Psoas muscle (tissue), 7 donors: ENCODE measurements at regions not wholly inside any gene's neighbourhood (a gene's known extent, or its start where the extent isn't known, plus 50 kb on each side); places are given as distances from the start of the nearest gene placed in this dataset.

Experiments used
- ATAC-seq, 4 donors: fragments of 200-7000 bp; cut with Tn5 transposase; one replicate each; pipeline ENCODE4 v1.9.1; 2020; ENCODE audit warnings: moderate library complexity in 3 of 4, mild to moderate bottlenecking in 2 of 4
- DNase-seq, 2 donors: peaks; one replicate each; pipeline ENCODE4 v3.0.0-alpha.2; 2020
- H3K27ac ChIP-seq: fragments of 200-600 bp; one replicate; pipeline ENCODE4 v1.8.0; 2022
- H3K27me3 ChIP-seq, 3 donors: fragments of 200-600 bp in 1 of 3; one replicate each; pipeline versions ENCODE4 v1.6.1 to v1.8.0; 2013 to 2022; ENCODE audit warnings: low read length in 2 of 3, mild to moderate bottlenecking in 2 of 3, moderate library complexity in 1 of 3; ENCODE audit not compliant: insufficient read depth in 3 of 3
- H3K36me3 ChIP-seq, 2 donors: fragments of 200-600 bp in 1 of 2; one replicate each; pipeline versions ENCODE4 v1.6.1 to v1.8.0; 2013 to 2022; ENCODE audit warnings: low read depth in 1 of 2, mild to moderate bottlenecking in 1 of 2, moderate library complexity in 1 of 2; ENCODE audit not compliant: insufficient read depth in 1 of 2
- H3K4me1 ChIP-seq: fragments of 200-600 bp; one replicate; pipeline ENCODE4 v1.8.0; 2022
- H3K4me3 ChIP-seq: fragments of 200-600 bp; one replicate; pipeline ENCODE4 v1.8.0; 2022; ENCODE audit warnings: mild to moderate bottlenecking
- H3K9me3 ChIP-seq: fragments of 200-600 bp; one replicate; pipeline ENCODE4 v1.8.0; 2022
- WGBS, 3 donors: extraction: QIAGEN DNeasy Blood & Tissue Kit; methylation state at CpG; one replicate each; pipeline versions ENCODE4 v1.1.6 to v1.1.7; 2013; 5-methylcytosine and 5-hydroxymethylcytosine counted together
- intact Hi-C, 2 donors: fragments of 100-400 bp; cut with DNase I; formaldehyde crosslinking; loops; one replicate each; pipeline versions ENCODE4 v1.11.0 to v1.14.2; 2022
- TF ChIP-seq, protein P1 (sequence below): fragments of 200-600 bp; IDR thresholded peaks from one replicate; pipeline ENCODE4 v1.8.0; 2022; ENCODE audit warnings: antibody characterized with exemption
- donor health status: healthy with polysubstance abuse.
- donor health status: DM: no; HTN: no; CAD: no; lungs with moderate emphysema.
- donor health status: Bipolar disorder and iron deficiency.
- donor health status: healthy.
- donor health status: DM: yes; HTN: yes; CAD: no.
- donor health status: DM: no; HTN: no; CAD: no.
- donor health status: DM: yes; HTN: yes; CAD: no.

DNA sequence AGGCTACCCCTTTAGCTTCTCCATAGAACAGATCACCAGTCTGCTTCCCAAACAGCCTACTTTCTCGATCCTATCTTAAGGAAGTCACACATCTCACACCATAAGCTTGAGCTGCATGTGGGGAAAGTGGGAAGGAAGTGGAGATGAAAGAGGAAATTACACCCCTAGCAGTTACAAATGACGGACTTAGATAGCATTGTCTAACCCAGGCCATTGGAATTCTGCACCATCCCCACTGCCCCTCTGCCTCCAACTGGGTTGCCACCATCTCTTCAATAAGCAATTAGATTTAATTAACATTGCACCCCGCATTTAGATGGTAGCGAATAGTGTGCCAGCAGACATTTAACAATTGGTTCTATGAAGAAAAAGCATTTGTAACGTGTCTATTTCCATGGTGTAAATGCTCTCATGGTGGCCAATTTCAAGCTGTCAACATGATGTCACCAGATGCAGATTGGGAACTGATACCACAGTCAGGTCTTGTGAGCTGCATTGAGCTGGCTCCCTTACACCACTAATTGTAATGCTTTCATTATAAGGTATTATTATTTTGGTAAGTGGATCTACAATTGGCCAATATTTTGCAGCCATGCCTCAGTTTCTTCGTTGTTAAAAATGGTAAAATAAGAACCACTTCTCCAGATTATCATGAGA, 124.7 kb downstream of the CD24 start:
- DNase-seq = no peak
- Histone ChIP-seq H3K36me3 (no peaks in the 10 kb centered on the region), H3K4me1 (no peaks in the 10 kb centered on the region), H3K27ac (no peak overlapping the region), H3K27me3 (no peaks in the 10 kb centered on the region), H3K4me3 (no peak overlapping the region), H3K9me3 (peaks cover 10% of the 10 kb centered on the region)
- intact Hi-C loops = no loop called here
- 68 to 77% (median 74%) methylated on average over 6 of the region's 6 CpGs for WGBS, 3 donors
- TF ChIP-seq, protein P1, sequence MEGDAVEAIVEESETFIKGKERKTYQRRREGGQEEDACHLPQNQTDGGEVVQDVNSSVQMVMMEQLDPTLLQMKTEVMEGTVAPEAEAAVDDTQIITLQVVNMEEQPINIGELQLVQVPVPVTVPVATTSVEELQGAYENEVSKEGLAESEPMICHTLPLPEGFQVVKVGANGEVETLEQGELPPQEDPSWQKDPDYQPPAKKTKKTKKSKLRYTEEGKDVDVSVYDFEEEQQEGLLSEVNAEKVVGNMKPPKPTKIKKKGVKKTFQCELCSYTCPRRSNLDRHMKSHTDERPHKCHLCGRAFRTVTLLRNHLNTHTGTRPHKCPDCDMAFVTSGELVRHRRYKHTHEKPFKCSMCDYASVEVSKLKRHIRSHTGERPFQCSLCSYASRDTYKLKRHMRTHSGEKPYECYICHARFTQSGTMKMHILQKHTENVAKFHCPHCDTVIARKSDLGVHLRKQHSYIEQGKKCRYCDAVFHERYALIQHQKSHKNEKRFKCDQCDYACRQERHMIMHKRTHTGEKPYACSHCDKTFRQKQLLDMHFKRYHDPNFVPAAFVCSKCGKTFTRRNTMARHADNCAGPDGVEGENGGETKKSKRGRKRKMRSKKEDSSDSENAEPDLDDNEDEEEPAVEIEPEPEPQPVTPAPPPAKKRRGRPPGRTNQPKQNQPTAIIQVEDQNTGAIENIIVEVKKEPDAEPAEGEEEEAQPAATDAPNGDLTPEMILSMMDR = no peak
- ATAC-seq = no peak

- Histone ChIP-seq H3K4me3 (no peak overlapping the region), H3K9me3 (peaks cover 10% of the 10 kb centered on the region), H3K36me3 (no peaks in the 10 kb centered on the region), H3K4me1 (no peaks in the 10 kb centered on the region), H3K27ac (no peak overlapping the region), H3K27me3 (no peaks in the 10 kb centered on the region)
- DNase-seq (no peak), ATAC-seq (no peak)
- 85 to 89% (median 86%) methylated on average over 3 of the region's 3 CpGs for whole genome bisulfite sequencing, 3 donors
- TF ChIP-seq, protein P1 = no peak
- intact Hi-C loops = no loop called here
These were observed 125.4 kb downstream of the CD24 start for GRCh38 chr6:106849120-106849519.

DNA sequence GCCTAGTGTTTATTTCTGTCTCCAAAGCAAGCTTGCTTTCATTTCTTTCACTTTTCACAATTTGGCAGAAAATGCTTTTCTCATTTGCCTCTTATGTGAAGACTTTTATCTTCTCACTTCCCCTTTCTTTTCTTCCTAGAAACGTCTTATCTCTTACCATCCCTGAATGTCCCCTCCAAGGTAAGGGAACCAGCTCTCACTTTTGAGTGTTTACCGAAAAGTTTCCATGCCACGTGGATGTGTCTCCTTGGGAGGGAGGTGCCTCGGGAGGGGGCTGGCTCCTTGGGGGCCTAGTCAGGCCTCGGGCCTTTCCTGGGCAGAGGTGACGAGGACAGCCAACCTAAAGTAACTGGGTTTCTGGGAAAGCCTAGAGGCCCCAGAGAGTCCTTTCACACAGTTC, 127.4 kb downstream of the CD24 start:
- intact Hi-C loops = no loop called here

GRCh38 chr6:106844930-106845329, 129.6 kb downstream of the CD24 start:
- Histone ChIP-seq H3K27me3 (no peaks in the 10 kb centered on the region), H3K4me1 (no peaks in the 10 kb centered on the region), H3K9me3 (no peaks in the 10 kb centered on the region), H3K4me3 (no peak overlapping the region), H3K36me3 (no peaks in the 10 kb centered on the region), H3K27ac (no peak overlapping the region)
- TF ChIP-seq, protein P1 = no peak
- DNase-seq (no peak), ATAC-seq (no peak)
- intact Hi-C loops = no loop called here

More for the DNA sequence above, 127.4 kb downstream of the CD24 start:
- H3K4me3 ChIP-seq = no peak overlapping the region
- no peaks in the 10 kb centered on the region for H3K36me3 ChIP-seq
- TF ChIP-seq, protein P1 = no peak
- H3K27ac ChIP-seq = no peak overlapping the region
- no peak for DNase-seq
- 71 to 81% (median 77%) methylated on average over 6 of the region's 6 CpGs for WGBS, 3 donors
- H3K27me3 ChIP-seq = no peaks in the 10 kb centered on the region
- H3K4me1 ChIP-seq = no peaks in the 10 kb centered on the region
- ATAC-seq = no peak
- H3K9me3 ChIP-seq = peaks cover 3% of the 10 kb centered on the region
